ENCODE measurements at regions not wholly inside any gene's neighbourhood (a gene's known extent, or its start where the extent isn't known, plus 50 kb on each side); places are given as distances from the start of the nearest gene placed in this dataset.
A peak's percentile ranks its signal among the peaks of the same experiment; 100 is the strongest.

DNA sequence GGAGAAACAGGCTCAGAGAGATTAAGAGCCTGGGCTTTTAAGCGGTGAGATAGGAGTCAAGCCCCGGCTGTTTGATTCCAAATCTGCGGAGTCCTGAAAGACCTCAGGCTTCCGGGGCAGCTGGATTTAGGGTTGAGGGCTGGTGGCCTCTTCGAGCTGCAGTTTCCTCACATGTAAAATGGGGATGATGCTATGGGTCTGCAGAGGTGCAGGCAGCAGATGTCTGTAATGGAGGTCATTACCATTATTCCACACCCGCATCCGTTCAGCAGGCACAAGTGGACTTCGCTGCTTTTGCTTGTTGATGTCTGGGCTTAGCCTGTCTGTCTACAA is 175.6 kb upstream of the HS6ST1 start:
- no peak for DNase-seq (ENCODE audit: low read depth)

GRCh38 chr2:128494640-128495321 is 176.1 kb upstream of the HS6ST1 start:
- no peak for DNase-seq (ENCODE audit: low read depth)

- DNase-seq (ENCODE audit: low read depth): no peak
Observed at GRCh38 chr2:128495996-128496547, 177.4 kb upstream of the HS6ST1 start.

- no peak for DNase-seq (ENCODE audit: low read depth)
Observed at GRCh38 chr2:128496700-128497099, 178.0 kb upstream of the HS6ST1 start.

GRCh38 chr2:128497461-128497860 is 178.8 kb upstream of the HS6ST1 start:
- DNase-seq (ENCODE audit: low read depth): no peak

DNA sequence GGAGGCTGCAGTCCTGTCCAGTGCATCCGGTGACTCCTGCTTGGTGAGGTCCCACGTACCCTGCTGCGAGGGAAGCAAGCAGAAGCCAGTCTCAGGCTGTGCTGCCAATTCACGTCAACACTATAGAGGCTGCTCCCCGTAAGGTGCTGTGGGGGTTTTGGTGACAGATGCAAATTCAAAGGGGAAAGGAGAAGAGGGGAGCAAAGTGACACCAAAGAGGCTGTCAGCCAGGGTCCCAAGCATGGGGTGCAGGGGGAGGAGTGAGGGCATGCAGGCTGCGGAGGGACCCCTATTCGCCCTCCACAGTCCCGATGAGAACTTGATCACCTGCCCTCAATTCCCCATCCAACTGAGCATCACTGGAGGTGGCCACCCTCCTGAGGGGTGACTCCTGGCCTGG is 179.4 kb upstream of the HS6ST1 start:
- DNase-seq (ENCODE audit: low read depth): no peak

DNA sequence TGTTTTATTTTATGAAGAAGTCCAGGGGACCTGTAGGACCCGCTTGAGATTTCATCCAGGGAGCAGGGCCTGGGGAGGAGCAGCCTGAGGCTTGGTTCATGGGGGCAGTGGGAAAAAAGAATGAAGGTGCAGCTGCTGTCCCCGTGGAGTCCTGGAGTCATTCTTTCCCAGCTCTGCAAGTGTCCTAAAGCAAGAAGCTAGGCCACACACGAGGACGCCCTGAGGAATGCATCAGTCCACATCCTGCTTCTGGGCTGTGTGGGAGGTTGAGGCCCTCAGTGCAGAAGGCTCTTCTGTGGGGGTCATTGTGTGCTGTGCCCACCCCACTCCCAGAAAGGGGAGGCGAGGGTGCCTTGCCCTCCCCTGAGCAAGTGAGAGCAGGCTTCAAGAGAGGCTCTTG is 179.9 kb upstream of the HS6ST1 start:
- peak; percentile 7 for DNase-seq (ENCODE audit: low read depth)

- no peak for DNase-seq (ENCODE audit: low read depth)
Observed at GRCh38 chr2:128499367-128500137, 180.9 kb upstream of the HS6ST1 start.

GRCh38 chr2:128500138-128500800 is 181.6 kb upstream of the HS6ST1 start:
- peak; percentile 5 for DNase-seq (ENCODE audit: low read depth)

DNA sequence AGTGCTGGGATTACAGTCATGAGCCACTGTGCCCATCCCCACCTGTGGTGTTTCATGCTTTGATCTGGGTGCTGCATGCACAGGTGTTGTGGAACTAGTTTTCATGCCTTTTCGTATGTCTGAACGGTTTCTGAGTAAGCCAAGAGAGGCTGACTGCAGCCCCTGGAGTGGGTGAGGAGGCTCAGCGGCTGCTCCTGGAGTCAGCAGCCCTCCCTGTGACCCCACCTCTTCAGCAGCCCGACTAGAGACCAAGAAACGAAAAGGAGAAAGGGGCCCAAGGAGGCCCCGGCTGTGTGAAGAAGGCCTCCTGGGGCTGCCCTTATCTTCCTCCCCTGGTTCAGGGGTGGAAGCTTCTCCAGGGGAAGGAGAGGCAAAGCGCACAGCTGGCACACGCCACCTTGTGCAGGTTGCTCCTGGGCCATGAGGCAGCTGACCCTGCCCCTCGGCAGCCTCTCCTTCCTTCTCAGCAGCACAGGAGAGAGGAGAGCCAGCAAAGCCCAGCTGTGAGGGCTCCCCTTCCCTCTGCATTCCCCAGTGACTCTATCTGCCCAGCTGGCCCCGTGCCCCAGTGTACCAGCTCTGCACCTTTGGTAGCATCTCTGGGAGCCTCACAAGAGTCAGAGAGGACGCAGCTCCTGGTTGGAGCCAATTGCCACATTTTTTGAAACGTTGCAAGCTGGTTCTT is 182.5 kb upstream of the HS6ST1 start:
- DNase-seq (ENCODE audit: low read depth): no peak

DNA sequence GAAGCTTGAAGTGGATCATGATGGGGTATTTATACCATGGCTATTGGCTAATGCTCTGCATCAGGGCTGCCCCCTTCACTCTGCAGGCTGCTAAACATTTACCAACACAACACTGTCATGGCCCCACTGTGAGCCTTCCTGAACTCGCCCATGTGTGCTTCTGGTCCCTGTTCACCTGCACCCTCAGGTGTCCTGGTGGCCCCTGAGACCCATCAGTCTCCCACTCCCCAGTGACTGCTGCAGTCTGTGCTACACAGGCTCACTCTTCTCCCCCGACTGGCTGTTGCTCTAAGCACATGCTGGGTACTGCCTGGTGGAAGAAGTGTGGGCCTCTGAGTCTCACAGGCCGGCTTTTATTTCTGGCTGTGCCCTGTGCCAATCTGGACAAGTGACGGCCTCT is 183.0 kb upstream of the HS6ST1 start:
- DNase-seq (ENCODE audit: low read depth): no peak

- no peak for DNase-seq (ENCODE audit: low read depth)
Observed at GRCh38 chr2:128502200-128502599, 183.5 kb upstream of the HS6ST1 start.

DNA sequence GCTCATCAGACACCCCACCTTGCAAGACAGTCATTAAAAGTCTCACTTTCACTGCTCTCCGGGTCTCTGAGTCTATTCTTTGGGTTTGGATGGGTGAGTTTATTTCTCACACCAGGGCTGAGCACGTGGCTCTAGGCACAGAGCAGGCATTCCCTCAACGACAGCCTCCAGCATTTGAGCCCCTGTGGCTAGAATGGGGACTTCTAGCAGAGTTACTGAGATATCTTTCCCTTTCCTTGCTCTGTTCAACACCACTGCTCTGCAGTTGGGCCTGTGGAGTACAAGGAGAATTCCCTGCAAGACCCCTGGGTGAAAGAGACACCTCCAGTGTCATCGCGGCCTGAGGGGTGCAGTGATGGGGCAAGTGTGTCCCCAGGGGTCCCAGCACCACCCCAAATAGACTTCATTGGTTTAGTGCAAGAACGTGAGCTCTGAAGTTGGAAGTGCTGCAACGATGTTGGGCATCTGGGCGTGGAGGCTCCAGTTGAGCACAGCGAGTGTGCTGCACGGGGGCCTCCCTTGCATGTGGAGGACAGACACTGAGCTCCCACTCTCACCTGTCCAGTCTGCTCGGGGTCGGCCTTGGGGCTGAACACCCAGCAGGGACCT is 184.1 kb upstream of the HS6ST1 start:
- no peak for DNase-seq (ENCODE audit: low read depth)

GRCh38 chr2:128503399-128504245 is 185.0 kb upstream of the HS6ST1 start:
- DNase-seq (ENCODE audit: low read depth): no peak

DNA sequence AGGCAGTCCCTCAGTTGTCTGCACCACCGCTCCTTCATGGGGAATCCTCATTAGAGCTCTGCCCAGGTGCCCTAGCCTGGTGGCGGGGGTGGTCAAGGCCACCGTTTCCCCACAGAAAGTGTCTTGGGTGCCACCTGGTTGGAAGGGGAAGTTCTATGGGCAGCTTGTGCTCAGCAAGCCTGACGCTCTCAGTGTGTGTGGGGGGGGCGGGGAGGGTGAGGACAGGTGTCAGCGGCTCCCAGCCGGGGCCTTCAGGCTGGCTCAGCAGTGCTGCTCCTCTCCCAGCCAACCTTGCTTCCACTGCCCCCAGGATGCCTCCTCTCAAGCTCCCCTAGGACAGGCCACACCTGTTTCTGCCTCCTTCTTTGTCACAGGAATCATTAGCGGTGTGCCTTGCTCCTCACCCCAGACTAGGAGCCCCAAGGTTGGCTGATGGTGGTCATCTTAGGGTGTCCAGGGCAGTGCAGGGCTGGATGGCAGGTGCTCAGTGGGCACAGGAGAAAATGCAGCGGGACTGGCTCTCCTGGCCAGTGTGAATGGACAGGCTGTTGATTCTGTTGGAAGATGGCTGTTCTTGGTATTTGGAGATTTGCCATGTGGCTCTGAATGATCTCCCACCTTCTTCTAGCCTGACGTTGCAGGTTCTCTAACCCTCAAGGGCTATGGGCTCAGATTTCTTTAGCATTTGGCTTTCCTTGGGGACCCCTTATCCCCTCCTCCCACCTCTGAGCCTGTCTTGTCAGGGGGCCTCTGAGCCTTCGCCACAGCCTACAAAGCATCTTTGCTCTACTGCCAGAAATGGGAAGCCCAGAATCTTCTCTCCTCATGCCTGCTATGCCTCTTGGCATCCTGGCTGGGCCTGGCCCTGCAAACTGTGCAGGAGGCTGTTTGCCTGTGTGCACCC is 185.8 kb upstream of the HS6ST1 start:
- DNase-seq (ENCODE audit: low read depth): no peak

DNA sequence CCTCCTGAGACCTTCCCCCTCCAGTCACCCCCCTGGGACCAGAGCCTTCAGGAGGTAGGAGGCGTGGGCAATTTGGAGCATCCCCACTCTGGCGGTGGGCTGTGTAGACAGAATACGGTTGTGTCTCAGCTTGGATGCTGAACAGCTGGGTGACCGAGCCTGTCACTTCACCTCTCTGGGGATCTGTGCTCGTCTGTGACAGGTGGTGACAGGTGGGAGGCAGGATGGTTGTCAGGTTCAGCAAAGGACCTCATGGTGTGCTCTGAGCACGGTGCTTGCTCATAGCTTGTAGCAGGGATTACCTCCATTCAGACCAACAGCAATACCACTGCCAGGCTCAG is 186.5 kb upstream of the HS6ST1 start:
- no peak for DNase-seq (ENCODE audit: low read depth)

- DNase-seq (ENCODE audit: low read depth): no peak
Observed at GRCh38 chr2:128505575-128506526, 187.2 kb upstream of the HS6ST1 start.

DNA sequence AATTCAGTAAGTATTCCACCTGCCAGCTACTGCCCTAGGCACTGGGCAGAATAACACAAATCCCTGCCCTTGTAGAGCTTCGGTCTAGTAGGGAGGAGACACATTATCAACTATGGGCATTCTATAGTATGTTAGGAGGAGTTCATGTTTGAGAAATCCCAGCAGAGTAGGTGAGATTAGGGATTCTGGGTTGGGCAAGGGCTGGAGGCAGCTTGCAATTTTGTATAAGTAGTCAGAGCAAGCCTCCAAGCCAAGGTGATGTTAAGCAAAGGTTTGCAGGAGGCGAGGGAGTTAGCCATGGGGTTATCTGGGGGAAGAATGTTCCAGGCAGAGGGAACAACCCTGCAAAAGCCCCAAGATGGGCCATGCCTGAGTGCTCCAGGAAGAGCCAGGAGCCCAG is 187.9 kb upstream of the HS6ST1 start:
- DNase-seq (ENCODE audit: low read depth): no peak
